ENCODE measurements at regions not wholly inside any gene's neighbourhood (a gene's known extent, or its start where the extent isn't known, plus 50 kb on each side); places are given as distances from the start of the nearest gene placed in this dataset.

GRCh38 chrX:110417128-110417527, 58.5 kb downstream of the RTL9 start:
- H3K4me3 ChIP-seq (ENCODE audit: insufficient read depth, low read length), result no peak overlapping the region
- no peak overlapping the region for H2AFZ ChIP-seq (ENCODE audit: low read length)
- H3K9me3 ChIP-seq (ENCODE audit: low read depth, low read length), result no peaks in the 10 kb centered on the region
- DNase-seq (ENCODE audit: insufficient read length, low spot score, missing footprints), result no peak
- no peak overlapping the region for H3K27ac ChIP-seq (ENCODE audit: low read depth, low read length)
- no peaks in the 10 kb centered on the region for H3K79me2 ChIP-seq (ENCODE audit: insufficient read depth, low read length)
- no peak overlapping the region for H3K4me2 ChIP-seq (ENCODE audit: insufficient read depth, low read length)
- H3K4me1 ChIP-seq (ENCODE audit: insufficient read depth, low read length), result peaks cover 31% of the 10 kb centered on the region
- peaks cover 8% of the 10 kb centered on the region for H3K27me3 ChIP-seq (ENCODE audit: insufficient read depth, low read length)
- H3K36me3 ChIP-seq (ENCODE audit: insufficient read depth, low read length), result no peaks in the 10 kb centered on the region
- TF ChIP-seq, protein P1, sequence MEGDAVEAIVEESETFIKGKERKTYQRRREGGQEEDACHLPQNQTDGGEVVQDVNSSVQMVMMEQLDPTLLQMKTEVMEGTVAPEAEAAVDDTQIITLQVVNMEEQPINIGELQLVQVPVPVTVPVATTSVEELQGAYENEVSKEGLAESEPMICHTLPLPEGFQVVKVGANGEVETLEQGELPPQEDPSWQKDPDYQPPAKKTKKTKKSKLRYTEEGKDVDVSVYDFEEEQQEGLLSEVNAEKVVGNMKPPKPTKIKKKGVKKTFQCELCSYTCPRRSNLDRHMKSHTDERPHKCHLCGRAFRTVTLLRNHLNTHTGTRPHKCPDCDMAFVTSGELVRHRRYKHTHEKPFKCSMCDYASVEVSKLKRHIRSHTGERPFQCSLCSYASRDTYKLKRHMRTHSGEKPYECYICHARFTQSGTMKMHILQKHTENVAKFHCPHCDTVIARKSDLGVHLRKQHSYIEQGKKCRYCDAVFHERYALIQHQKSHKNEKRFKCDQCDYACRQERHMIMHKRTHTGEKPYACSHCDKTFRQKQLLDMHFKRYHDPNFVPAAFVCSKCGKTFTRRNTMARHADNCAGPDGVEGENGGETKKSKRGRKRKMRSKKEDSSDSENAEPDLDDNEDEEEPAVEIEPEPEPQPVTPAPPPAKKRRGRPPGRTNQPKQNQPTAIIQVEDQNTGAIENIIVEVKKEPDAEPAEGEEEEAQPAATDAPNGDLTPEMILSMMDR (IDR thresholded peaks at IDR 0.05; ENCODE audit: extremely low read depth, low read depth, low read length), result no peak
- H4K20me1 ChIP-seq (ENCODE audit: insufficient read depth, low read length), result no peaks in the 10 kb centered on the region

DNA sequence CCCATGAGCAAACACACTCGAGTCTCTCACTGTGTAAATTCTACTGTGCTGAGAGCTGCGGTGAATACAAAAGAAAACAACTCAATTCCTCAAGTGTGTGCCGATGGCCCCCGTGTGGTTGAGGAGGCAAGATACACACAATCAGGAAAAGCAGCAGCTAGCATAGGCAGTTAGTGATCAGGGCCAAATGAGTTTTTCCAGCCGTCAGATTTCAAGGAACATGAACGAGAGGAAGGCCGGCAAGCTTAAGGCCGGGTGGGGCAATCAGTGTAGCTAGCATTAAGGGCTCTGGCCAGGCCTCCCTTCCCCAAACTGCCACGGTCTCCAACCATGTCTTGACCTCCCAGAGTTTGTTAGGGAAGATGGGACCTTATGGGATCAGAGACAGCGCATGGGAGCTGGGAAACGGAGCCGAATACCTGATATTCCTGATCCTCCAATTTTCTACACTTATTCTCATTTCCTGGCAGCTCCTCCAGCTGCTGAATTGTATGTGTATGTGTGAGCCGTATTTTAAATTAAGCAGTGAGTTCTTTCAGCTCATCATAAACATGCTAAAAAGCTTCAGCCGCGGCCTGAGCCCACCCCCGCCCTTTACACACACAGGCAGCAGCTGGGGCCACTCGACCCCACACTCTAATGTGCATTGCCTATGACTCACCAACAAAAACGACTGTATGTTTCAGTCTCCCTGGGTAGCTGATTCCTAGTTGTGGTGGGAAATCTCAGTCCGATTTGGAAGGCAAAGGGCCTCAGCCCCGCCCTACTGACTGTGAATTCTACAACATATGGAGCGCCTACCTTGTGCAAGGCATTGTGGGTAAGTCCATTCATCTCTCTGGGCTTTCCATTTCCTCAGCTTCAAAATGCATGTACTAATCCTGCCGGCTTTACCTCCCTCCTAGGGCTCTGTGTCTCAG, 59.9 kb downstream of the RTL9 start:
- Histone ChIP-seq H3K9me3 (ENCODE audit: low read depth, low read length) (no peaks in the 10 kb centered on the region), H4K20me1 (ENCODE audit: insufficient read depth, low read length) (no peaks in the 10 kb centered on the region), H3K4me1 (ENCODE audit: insufficient read depth, low read length) (peaks cover 26% of the 10 kb centered on the region), H2AFZ (ENCODE audit: low read length) (peak overlapping the region; percentile 53), H3K27ac (ENCODE audit: low read depth, low read length) (peak overlapping the region; percentile 63), H3K27me3 (ENCODE audit: insufficient read depth, low read length) (peaks cover 11% of the 10 kb centered on the region), H3K4me2 (ENCODE audit: insufficient read depth, low read length) (peak overlapping the region; percentile 41), H3K4me3 (ENCODE audit: insufficient read depth, low read length) (no peak overlapping the region), H3K36me3 (ENCODE audit: insufficient read depth, low read length) (no peaks in the 10 kb centered on the region), H3K79me2 (ENCODE audit: insufficient read depth, low read length) (no peaks in the 10 kb centered on the region)
- DNase-seq (ENCODE audit: insufficient read length, low spot score, missing footprints), result no peak
- TF ChIP-seq, protein P1 (IDR thresholded peaks at IDR 0.05; ENCODE audit: extremely low read depth, low read depth, low read length), result peak; percentile 66

- H4K20me1 ChIP-seq (ENCODE audit: insufficient read depth, low read length), result no peaks in the 10 kb centered on the region
- no peak overlapping the region for H3K4me3 ChIP-seq (ENCODE audit: insufficient read depth, low read length)
These were observed 60.9 kb downstream of the RTL9 start for GRCh38 chrX:110419512-110419911.

More at GRCh38 chrX:110419512-110419911, 60.9 kb downstream of the RTL9 start:
- H3K79me2 ChIP-seq (ENCODE audit: insufficient read depth, low read length), result no peaks in the 10 kb centered on the region
- H3K4me2 ChIP-seq (ENCODE audit: insufficient read depth, low read length), result no peak overlapping the region
- H3K27me3 ChIP-seq (ENCODE audit: insufficient read depth, low read length), result peaks cover 13% of the 10 kb centered on the region
- no peaks in the 10 kb centered on the region for H3K9me3 ChIP-seq (ENCODE audit: low read depth, low read length)
- DNase-seq (ENCODE audit: insufficient read length, low spot score, missing footprints), result no peak
- no peak overlapping the region for H3K27ac ChIP-seq (ENCODE audit: low read depth, low read length)
- no peak overlapping the region for H2AFZ ChIP-seq (ENCODE audit: low read length)
- TF ChIP-seq, protein P1 (IDR thresholded peaks at IDR 0.05; ENCODE audit: extremely low read depth, low read depth, low read length), result no peak
- H3K4me1 ChIP-seq (ENCODE audit: insufficient read depth, low read length), result peaks cover 19% of the 10 kb centered on the region
- no peaks in the 10 kb centered on the region for H3K36me3 ChIP-seq (ENCODE audit: insufficient read depth, low read length)

Data from osteoblast (primary cell).